Adipocyte (in vitro differentiated cells): ENCODE measurements at regions not wholly inside any gene's neighbourhood (a gene's known extent, or its start where the extent isn't known, plus 50 kb on each side); places are given as distances from the start of the nearest gene placed in this dataset.
A peak's percentile ranks its signal among the peaks of the same experiment; 100 is the strongest.

ENCODE experiments used
- DNase-seq: peaks from one replicate; pipeline ENCODE4 v3.0.0-alpha.2; 2015; ENCODE audit warnings: low read depth
- H3K27me3 ChIP-seq: replicated peaks from 2 replicates; pipeline ENCODE4 v1.7.0; 2013; ENCODE audit warnings: mild to moderate bottlenecking, low read length, moderate library complexity; ENCODE audit not compliant: control insufficient read depth, insufficient read depth
- H3K36me3 ChIP-seq: 2 replicates; pipeline ENCODE4 v1.7.0; 2013; ENCODE audit warnings: low read length, mild to moderate bottlenecking, moderate library complexity; ENCODE audit not compliant: control insufficient read depth, insufficient read depth, severe bottlenecking
- H3K4me1 ChIP-seq: 2 replicates; pipeline ENCODE4 v1.7.0; 2013; ENCODE audit warnings: mild to moderate bottlenecking, low read length, moderate library complexity; ENCODE audit not compliant: control insufficient read depth, insufficient read depth
- H3K4me3 ChIP-seq: 2 replicates; pipeline ENCODE4 v1.7.0; 2013; ENCODE audit warnings: mild to moderate bottlenecking, low read length, moderate library complexity
- H3K9ac ChIP-seq: 2 replicates; pipeline ENCODE4 v1.7.0; 2013; ENCODE audit warnings: mild to moderate bottlenecking, low read length, moderate library complexity
- H3K9me3 ChIP-seq: 2 replicates; pipeline ENCODE4 v1.7.0; 2013; ENCODE audit warnings: mild to moderate bottlenecking, low read length, moderate library complexity; ENCODE audit not compliant: control insufficient read depth

DNA sequence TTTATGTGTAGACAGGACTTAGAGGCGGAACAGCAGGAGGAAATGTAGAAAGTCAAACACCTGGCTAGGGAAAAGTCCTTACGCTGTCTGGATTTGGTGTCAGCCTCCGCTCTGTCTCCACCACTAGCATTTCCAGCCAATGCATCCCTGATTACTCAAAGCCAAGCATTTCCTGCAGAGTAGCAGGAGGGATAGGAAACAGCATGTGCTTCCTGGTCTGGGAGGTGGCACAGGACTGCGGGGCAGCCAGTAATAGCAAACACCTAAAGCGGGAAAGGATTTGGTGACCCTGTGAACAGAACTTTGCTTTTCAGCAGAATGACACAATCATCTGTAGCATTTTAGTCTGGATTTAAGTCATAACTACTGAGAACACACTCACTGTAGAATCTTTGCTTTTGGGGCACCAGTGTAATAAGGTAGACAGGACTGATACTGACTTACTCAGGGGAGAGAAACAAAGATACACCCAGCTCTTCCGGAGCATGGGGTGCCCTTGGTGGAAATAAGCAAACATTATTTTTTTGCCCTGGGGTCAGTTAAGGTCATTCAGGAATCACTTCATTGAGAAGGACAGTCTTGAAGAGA lies 133.3 kb upstream of the AHI1 start:
- no peak for DNase-seq

DNA sequence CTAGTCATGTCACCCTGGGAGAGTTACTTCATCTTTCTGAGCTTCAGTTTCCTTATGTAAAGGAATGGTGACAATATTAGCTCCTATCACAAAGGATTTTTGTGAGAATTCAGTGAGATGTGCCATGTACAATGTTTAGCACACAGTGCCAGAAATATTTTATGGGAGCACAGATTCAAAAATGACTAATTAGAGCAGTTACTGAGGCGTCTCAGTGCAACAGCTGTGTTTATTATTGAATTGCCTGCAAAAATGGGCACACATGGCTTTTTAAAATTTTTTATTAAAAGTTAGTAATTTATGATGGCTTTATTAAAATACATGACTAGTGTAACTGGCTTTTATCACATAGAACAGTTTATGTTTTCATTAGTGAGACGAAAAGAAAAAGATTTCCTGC lies 134.3 kb upstream of the AHI1 start:
- no peak overlapping the region for H3K9ac ChIP-seq
- no peak for DNase-seq
- no peaks in the 10 kb centered on the region for H3K27me3 ChIP-seq
- no peak overlapping the region for H3K4me3 ChIP-seq
- H3K9me3 ChIP-seq: no peaks in the 10 kb centered on the region
- H3K4me1 ChIP-seq: no peaks in the 10 kb centered on the region
- no peaks in the 10 kb centered on the region for H3K36me3 ChIP-seq

More for the DNA sequence above, 133.3 kb upstream of the AHI1 start:
- Histone ChIP-seq H3K4me1 (no peaks in the 10 kb centered on the region), H3K9me3 (no peaks in the 10 kb centered on the region), H3K27me3 (no peaks in the 10 kb centered on the region), H3K9ac (no peak overlapping the region), H3K4me3 (no peak overlapping the region), H3K36me3 (no peaks in the 10 kb centered on the region)

DNA sequence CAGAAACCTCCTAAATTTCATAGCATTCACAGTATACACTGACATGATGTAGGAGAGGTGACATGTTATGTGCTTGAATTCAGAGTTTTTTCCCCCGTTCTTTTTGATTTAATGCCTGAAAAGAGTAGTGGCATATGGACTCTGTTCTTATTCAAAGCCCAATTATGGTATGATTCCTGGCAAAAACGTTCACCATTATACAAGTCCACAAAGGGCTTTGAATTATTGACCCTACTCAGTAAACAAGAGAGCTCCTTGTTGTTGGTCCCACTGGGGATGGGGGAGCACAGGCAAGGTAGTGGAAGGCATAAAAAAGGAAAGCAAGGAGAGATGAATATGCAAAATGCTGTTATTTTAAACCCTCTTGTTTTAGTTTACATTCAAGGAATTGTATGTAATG lies 136.0 kb upstream of the AHI1 start:
- Histone ChIP-seq H3K9ac (no peak overlapping the region), H3K36me3 (no peaks in the 10 kb centered on the region), H3K4me1 (no peaks in the 10 kb centered on the region), H3K27me3 (no peaks in the 10 kb centered on the region), H3K4me3 (no peak overlapping the region), H3K9me3 (no peaks in the 10 kb centered on the region)
- no peak for DNase-seq

DNA sequence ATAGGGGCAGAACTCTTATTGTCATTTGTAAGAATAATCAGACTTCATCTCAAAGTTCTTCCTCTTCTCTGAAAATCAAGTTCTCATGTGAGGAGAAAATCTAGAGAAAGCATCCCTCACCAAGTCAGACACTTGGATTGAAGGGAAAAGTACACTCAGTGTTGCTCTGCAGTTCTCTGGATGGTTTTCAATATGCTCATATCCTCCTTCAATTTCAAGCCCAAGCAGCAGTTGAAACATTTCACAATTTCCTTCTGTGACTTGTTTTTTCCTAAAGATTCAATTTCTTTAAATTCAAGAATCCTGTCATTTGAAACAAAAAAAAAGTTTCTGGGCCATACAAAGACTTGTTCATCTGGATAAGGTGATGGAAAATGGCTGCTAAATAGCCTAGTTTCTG lies 140.2 kb upstream of the AHI1 start:
- H3K36me3 ChIP-seq: no peaks in the 10 kb centered on the region

DNA sequence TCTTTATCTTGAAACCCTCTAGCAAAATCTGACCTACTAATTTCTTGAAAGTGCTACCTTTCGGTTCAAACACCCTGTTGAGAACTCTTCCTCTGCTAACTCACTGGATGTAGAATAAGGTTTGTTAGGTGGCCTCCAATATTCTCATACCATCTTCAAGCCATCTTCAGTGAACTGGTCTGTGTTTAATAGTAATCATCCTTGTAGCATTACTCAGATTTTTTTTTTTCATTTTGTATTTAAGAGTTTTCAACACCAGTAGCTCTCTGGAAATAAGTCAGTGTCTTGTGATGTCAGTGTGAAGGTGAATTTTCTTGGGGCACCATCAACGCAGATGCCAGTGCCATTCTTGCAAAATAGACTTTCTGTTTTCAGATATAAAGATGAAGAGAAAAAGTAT lies 140.6 kb upstream of the AHI1 start:
- Histone ChIP-seq H3K4me3 (no peak overlapping the region), H3K27me3 (no peaks in the 10 kb centered on the region), H3K9me3 (no peaks in the 10 kb centered on the region), H3K4me1 (no peaks in the 10 kb centered on the region), H3K9ac (no peak overlapping the region), H3K36me3 (no peaks in the 10 kb centered on the region)
- no peak for DNase-seq

More for the DNA sequence above, 140.2 kb upstream of the AHI1 start:
- H3K4me1 ChIP-seq: no peaks in the 10 kb centered on the region
- H3K4me3 ChIP-seq: no peak overlapping the region
- no peak overlapping the region for H3K9ac ChIP-seq
- no peaks in the 10 kb centered on the region for H3K27me3 ChIP-seq
- peak; percentile 37 for DNase-seq
- H3K9me3 ChIP-seq: no peaks in the 10 kb centered on the region

DNA sequence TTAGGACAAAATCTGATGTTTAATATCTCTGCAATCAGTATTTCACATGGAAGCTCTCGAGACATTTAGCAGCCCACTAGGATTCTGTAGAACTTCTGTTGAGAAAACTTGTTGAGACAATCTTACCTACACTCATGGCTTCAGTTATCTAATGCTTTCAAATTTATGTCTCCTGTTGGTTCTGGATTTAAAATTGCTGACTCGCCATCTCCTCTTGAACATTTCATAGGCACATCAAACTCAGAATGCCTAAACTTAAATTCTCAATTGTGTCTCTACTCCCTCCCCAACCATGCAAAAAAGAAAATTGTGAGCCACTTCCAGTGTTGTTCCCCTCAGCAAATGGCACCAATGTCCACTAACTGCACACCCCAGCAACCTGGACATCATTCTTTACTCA lies 142.5 kb upstream of the AHI1 start:
- Histone ChIP-seq H3K4me1 (no peaks in the 10 kb centered on the region), H3K9me3 (no peaks in the 10 kb centered on the region), H3K9ac (no peak overlapping the region), H3K4me3 (no peak overlapping the region), H3K36me3 (no peaks in the 10 kb centered on the region), H3K27me3 (no peaks in the 10 kb centered on the region)
- DNase-seq: no peak

DNA sequence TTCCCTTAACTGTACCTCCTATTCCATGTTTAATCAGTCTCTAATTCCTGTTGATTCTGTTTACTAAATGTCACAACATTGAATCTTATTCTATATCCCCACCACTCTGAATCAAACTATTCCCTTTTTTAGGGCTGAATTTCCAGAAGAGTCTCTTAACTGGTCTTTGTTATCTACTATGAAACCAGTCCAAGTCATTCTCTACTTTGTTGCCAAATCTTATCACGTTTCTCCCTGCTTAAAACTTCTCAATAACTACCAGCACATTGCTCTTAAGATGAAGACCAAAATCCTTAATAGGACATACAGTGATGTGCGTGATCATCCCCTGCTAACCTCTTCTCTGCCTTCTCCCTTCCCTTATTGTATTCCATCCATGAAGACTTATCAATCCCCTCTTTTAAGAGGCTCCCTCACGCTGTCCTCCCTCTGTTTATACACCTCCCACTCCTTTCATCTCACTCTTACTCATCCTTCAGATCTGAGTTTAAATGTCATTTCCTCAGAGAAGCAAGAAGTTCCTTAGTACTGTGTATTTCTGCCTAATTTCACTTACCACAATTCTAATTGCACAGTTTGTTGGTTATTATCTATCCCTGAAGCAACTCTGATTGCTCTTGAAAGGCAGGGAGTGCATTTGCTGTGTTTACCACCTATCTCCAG lies 143.0 kb upstream of the AHI1 start:
- no peaks in the 10 kb centered on the region for H3K36me3 ChIP-seq
- H3K27me3 ChIP-seq: no peaks in the 10 kb centered on the region
- H3K9me3 ChIP-seq: no peaks in the 10 kb centered on the region
- no peak overlapping the region for H3K4me3 ChIP-seq
- DNase-seq: no peak
- no peak overlapping the region for H3K9ac ChIP-seq
- H3K4me1 ChIP-seq: no peaks in the 10 kb centered on the region

DNA sequence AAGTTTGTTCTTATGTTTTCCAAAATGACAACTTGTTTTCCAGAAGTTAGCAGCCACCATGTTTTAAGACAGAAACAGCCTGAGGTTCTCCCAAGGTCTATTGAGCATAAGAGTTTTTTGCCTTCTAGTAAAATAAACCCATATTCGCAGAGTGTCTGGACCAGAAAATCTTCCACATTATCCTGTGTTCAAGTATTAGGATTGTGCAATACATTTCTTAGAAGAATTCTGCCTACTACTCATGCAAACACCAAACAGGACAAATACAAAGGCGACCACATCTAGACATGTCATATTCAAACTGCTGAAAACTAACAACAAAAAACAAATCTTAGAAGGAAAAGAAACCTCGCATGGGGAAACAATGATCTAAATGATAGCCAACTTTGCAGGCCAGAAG lies 145.4 kb upstream of the AHI1 start:
- no peaks in the 10 kb centered on the region for H3K27me3 ChIP-seq
- no peak overlapping the region for H3K4me3 ChIP-seq
- no peak overlapping the region for H3K9ac ChIP-seq

DNA sequence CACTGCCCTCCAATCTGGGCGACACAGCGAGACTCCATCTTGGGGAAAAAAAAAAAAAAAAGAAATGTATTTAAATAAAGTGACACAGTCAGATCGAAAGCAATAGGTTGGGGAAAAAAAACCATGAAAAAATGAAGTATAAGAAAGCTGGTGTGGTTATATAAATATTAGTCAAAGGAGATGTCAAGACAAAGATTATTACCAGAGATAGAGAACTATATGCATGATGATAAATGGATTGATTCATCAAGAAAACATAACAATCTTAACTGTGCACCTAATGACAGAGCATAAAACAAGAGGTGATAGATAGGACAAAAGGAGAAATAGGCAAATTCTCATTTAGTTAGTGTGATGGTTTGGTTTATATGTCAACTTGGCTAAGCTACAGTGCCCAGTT lies 146.9 kb upstream of the AHI1 start:
- no peak overlapping the region for H3K4me3 ChIP-seq
- H3K4me1 ChIP-seq: no peaks in the 10 kb centered on the region
- H3K9me3 ChIP-seq: no peaks in the 10 kb centered on the region
- H3K36me3 ChIP-seq: no peaks in the 10 kb centered on the region
- H3K9ac ChIP-seq: no peak overlapping the region
- H3K27me3 ChIP-seq: no peaks in the 10 kb centered on the region
- DNase-seq: no peak

More for the DNA sequence above, 145.4 kb upstream of the AHI1 start:
- H3K9me3 ChIP-seq: no peaks in the 10 kb centered on the region
- H3K36me3 ChIP-seq: no peaks in the 10 kb centered on the region
- no peaks in the 10 kb centered on the region for H3K4me1 ChIP-seq
- DNase-seq: peak; percentile 13

DNA sequence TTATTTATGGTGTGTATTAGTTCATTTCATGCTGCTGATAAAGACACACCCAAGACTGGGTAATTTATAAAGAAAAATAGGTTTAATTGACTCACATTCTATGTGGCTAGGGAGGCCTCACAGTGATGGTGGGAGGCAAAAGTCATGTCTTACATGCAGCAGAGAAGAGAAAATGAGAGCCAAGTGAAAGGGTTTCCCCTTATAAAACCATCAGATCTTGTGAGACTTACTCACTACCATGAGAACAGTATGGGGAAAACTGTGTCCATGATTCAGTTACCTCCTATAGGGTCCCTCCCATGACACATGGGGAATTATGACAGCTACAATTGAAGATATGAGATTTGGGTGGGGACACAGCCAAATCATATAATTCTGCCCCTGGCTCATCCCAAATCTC lies 150.0 kb upstream of the AHI1 start:
- Histone ChIP-seq H3K4me3 (no peak overlapping the region), H3K9me3 (no peaks in the 10 kb centered on the region), H3K4me1 (no peaks in the 10 kb centered on the region), H3K36me3 (no peaks in the 10 kb centered on the region), H3K27me3 (no peaks in the 10 kb centered on the region), H3K9ac (no peak overlapping the region)
- DNase-seq: no peak

DNA sequence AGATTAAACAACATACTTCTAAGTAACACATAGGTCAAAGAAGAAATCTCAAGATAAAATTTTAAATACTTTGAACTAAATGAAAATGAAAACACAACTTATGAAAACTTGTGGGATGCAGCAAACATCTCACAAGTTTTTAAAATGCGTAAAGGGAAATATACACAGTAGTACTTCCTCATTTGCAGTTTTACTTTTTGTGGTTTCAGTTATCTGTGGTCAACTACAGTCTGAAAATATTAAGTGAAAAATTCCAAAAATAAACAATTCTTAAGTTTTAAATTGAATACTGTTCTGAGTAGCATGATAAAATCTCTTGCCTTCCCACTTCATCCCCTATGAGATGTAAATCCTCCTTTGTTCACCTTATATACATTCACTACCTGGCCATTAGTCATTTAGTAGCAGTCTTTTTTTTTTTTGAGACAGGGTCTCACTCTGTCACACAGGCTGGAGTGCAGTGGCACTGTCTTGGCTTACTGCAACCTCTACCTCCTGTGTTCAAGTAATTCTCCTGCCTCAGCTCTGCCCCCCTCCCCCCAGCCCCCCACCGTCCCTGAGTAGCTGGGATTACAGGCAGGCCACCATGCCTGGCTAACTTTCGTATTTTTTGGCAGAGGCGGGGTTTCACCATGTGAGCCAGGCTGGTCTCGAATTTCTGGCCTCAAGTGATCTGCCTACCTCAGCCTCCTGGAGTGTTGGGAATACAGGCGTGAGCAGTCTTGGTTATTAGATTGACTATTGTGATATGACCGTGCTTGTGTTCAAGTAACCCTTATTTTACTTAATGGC lies 154.6 kb upstream of the AHI1 start:
- Histone ChIP-seq H3K9me3 (peaks cover 12% of the 10 kb centered on the region), H3K36me3 (no peaks in the 10 kb centered on the region), H3K9ac (no peak overlapping the region), H3K27me3 (no peaks in the 10 kb centered on the region), H3K4me1 (no peaks in the 10 kb centered on the region), H3K4me3 (no peak overlapping the region)
- DNase-seq: no peak
